GM12878 (cell line): ENCODE measurements at regions not wholly inside any gene's neighbourhood (a gene's known extent, or its start where the extent isn't known, plus 50 kb on each side); places are given as distances from the start of the nearest gene placed in this dataset.

Experiments used
- ASH2L ChIP-seq: fragments of 300-600, 200-600 bp; sonication (generic); IDR thresholded peaks from 2 replicates; pipeline ENCODE4 v1.6.1; 2017; ENCODE audit warnings: low read depth, mild to moderate bottlenecking, borderline replicate concordance
- SREBF1 ChIP-seq: IDR thresholded peaks from 2 replicates; pipeline ENCODE4 v1.6.1; 2012; ENCODE audit warnings: mild to moderate bottlenecking, low read length
- TF ChIP-seq, protein P1 (sequence below), 3 experiments: IDR thresholded peaks in 2 of 3; conservative IDR thresholded peaks in 1 of 3; 2 replicates each; pipeline ENCODE4 v1.5.1; 2011; ENCODE audit warnings: low read depth in 3 of 3, low read length in 3 of 3, mild to moderate bottlenecking in 3 of 3, control low read depth in 2 of 3, moderate library complexity in 2 of 3, inconsistent platforms in 1 of 3, mixed read lengths in 1 of 3; ENCODE audit not compliant: control insufficient read depth in 2 of 3, insufficient read depth in 1 of 3; ENCODE audit errors: extremely low read depth in 1 of 3

GRCh38 chr10:65030263-65030662 is 1509.1 kb downstream of the REEP3 start:
- TF ChIP-seq, protein P1, sequence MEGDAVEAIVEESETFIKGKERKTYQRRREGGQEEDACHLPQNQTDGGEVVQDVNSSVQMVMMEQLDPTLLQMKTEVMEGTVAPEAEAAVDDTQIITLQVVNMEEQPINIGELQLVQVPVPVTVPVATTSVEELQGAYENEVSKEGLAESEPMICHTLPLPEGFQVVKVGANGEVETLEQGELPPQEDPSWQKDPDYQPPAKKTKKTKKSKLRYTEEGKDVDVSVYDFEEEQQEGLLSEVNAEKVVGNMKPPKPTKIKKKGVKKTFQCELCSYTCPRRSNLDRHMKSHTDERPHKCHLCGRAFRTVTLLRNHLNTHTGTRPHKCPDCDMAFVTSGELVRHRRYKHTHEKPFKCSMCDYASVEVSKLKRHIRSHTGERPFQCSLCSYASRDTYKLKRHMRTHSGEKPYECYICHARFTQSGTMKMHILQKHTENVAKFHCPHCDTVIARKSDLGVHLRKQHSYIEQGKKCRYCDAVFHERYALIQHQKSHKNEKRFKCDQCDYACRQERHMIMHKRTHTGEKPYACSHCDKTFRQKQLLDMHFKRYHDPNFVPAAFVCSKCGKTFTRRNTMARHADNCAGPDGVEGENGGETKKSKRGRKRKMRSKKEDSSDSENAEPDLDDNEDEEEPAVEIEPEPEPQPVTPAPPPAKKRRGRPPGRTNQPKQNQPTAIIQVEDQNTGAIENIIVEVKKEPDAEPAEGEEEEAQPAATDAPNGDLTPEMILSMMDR (IDR thresholded peaks at IDR 0.05 in 2 of 3, conservative IDR thresholded peaks at IDR 0.05 in 1 of 3; ENCODE audit: control insufficient read depth in 2 of 3, extremely low read depth in 1 of 3, insufficient read depth in 1 of 3, low read depth in 3 of 3, low read length in 3 of 3), result no peak
- TF ChIP-seq ASH2L (no peak), SREBF1 (no peak)
